ENCODE measurements at regions not wholly inside any gene's neighbourhood (a gene's known extent, or its start where the extent isn't known, plus 50 kb on each side); places are given as distances from the start of the nearest gene placed in this dataset.

DNA sequence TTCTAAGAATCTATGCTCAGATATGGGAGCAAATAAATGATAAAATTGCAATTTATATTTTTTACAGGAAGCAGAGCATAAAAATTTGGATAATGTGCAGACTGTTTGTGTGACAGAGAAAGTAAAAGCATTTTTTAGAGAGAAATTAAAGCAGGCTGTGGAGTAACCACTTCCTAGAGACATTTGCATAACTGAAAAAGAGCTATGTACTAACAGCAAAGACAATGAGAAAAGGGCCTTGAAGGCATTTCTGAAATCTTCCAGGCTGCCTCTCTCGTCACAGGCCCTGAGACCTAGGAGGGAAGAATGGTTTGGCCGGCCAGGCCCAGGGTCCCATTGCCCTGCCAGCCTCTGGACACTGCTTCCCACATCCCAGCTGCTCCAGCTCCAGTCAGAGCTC is 247.2 kb downstream of the ALX1 start:
- TF ChIP-seq CTCF (IDR thresholded peaks at IDR 0.05): no peak
- TF ChIP-seq POLR2A (IDR thresholded peaks at IDR 0.05): no peak
